ENCODE measurements at regions not wholly inside any gene's neighbourhood (a gene's known extent, or its start where the extent isn't known, plus 50 kb on each side); places are given as distances from the start of the nearest gene placed in this dataset.

GRCh38 chr16:58960484-58960883, 226.4 kb upstream of the GOT2 start:
- TF ChIP-seq CTCF (IDR thresholded peaks at IDR 0.05 in 4 of 5, conservative IDR thresholded peaks at IDR 0.05 in 1 of 5) (no peak), POLR2A (IDR thresholded peaks at IDR 0.05) (no peak)
